ENCODE measurements at regions not wholly inside any gene's neighbourhood (a gene's known extent, or its start where the extent isn't known, plus 50 kb on each side); places are given as distances from the start of the nearest gene placed in this dataset.

DNA sequence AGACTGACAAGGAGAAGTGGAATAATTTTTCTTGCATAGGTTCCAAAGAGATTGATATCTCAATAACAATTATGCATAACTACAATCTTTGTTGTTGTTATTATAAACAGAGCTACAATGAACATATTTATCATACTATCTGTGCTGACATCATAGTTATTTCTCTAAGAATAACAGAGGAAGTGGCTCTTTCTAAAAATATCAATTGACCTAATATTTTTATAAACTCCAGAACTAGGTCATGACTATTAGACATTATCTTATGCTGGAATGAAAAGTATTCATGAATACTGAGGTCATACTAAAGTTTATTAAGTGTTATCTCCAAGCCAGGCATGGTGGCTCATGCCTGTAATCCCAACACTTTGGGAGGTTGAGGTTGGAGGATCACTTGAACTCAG lies 114.1 kb downstream of the DCLK3 start:
- TF ChIP-seq POLR2A (IDR thresholded peaks at IDR 0.05), result no peak
- no peak for TF ChIP-seq POLR2AphosphoS5 (IDR thresholded peaks at IDR 0.05)

All from stomach (tissue), 4 donors.